ENCODE measurements at regions not wholly inside any gene's neighbourhood (a gene's known extent, or its start where the extent isn't known, plus 50 kb on each side); places are given as distances from the start of the nearest gene placed in this dataset.
"Not testable (repeated sequence)": the region's sequence is repeated elsewhere in the genome, so short reads cannot be mapped to it uniquely, and the experiment has no call there.

DNA sequence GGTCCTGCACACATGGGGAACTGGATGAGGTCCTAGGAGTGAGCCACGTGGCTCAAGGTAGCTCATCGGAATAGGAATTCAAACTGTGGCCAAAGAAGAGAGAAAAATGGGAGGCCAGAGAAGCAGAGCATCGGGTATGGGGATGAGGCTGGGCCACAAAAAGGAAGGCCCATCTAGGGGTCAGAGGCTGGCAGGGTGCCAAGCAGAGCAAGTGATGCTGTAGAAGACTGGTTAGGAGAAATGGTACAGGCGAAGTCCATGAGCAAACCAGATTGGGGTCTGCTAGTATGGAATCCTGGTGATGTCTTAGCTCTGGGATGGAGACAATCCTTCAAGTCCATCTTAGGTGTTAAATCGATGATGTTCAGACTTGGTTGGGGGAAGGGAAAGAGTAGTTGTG lies 68.0 kb downstream of the TEX35 start:
- Mint-ChIP-seq H3K27me3 (ENCODE audit: unreplicated experiment) (peaks cover 3% of the 10 kb centered on the region), H3K4me1 (ENCODE audit: unreplicated experiment) (peaks cover 7% of the 10 kb centered on the region), H3K4me3 (ENCODE audit: unreplicated experiment) (no peak overlapping the region), H3K36me3 (ENCODE audit: low read depth, unreplicated experiment) (no peaks in the 10 kb centered on the region), H3K9me3 (ENCODE audit: unreplicated experiment) (no peaks in the 10 kb centered on the region), H3K27ac (ENCODE audit: unreplicated experiment) (no peak overlapping the region)
- TF ChIP-seq, protein P1, sequence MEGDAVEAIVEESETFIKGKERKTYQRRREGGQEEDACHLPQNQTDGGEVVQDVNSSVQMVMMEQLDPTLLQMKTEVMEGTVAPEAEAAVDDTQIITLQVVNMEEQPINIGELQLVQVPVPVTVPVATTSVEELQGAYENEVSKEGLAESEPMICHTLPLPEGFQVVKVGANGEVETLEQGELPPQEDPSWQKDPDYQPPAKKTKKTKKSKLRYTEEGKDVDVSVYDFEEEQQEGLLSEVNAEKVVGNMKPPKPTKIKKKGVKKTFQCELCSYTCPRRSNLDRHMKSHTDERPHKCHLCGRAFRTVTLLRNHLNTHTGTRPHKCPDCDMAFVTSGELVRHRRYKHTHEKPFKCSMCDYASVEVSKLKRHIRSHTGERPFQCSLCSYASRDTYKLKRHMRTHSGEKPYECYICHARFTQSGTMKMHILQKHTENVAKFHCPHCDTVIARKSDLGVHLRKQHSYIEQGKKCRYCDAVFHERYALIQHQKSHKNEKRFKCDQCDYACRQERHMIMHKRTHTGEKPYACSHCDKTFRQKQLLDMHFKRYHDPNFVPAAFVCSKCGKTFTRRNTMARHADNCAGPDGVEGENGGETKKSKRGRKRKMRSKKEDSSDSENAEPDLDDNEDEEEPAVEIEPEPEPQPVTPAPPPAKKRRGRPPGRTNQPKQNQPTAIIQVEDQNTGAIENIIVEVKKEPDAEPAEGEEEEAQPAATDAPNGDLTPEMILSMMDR (IDR thresholded peaks at IDR 0.05; ENCODE audit: unreplicated experiment): no peak
- no peak for DNase-seq (ENCODE audit: low spot score)

DNA sequence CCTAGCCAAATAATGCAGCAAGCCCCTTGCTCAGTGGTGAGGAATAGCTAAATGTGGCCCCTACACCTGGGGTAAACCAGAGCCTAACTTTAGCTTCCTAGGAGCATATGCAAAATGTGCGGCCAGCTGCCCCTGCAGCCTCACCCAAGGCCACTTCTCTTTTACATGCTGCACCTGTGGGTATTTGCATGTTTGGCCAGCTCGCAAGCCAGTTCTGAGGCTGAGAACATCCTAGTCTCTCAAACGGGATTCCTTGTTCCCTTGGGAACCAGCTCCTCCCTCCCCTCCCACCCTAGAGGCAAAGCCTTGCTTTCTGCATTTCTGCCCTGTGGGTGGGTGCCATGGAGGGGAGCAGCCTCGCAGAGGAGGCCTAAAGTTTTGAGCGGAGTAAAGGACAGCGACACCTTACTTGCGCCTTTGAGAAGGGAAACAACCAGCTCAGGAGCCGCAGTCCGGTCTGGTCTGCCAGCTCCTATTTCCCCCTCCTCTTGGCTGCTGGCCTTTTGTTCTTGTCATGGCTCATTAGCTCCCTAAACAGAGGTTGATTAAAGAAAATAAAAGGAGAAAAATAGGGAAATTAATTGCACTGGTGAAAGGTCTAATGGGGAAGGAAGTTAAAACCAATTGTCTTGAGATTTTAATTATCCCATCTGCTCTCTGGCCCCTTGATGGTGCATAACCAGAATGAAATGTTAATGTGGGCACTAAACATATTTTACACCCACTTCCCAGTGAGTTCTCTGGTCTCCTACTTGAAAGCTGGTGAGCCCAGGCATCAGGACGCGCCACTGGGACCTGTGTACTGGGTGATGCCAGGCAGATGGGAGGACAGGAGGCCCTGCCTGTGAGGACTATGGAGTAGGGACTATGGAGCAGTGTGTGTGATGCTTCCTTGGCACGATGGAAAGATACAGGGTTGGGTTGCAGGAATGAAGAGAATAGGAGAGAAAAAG lies 68.7 kb downstream of the TEX35 start:
- no peak overlapping the region for H3K4me3 Mint-ChIP-seq (ENCODE audit: unreplicated experiment)
- peaks cover 7% of the 10 kb centered on the region for H3K4me1 Mint-ChIP-seq (ENCODE audit: unreplicated experiment)
- H3K9me3 Mint-ChIP-seq (ENCODE audit: unreplicated experiment): no peaks in the 10 kb centered on the region
- no peak for DNase-seq (ENCODE audit: low spot score)
- H3K27ac Mint-ChIP-seq (ENCODE audit: unreplicated experiment): no peak overlapping the region
- no peaks in the 10 kb centered on the region for H3K36me3 Mint-ChIP-seq (ENCODE audit: low read depth, unreplicated experiment)
- TF ChIP-seq, protein P1 (IDR thresholded peaks at IDR 0.05; ENCODE audit: unreplicated experiment): no peak
- H3K27me3 Mint-ChIP-seq (ENCODE audit: unreplicated experiment): peaks cover 3% of the 10 kb centered on the region

DNA sequence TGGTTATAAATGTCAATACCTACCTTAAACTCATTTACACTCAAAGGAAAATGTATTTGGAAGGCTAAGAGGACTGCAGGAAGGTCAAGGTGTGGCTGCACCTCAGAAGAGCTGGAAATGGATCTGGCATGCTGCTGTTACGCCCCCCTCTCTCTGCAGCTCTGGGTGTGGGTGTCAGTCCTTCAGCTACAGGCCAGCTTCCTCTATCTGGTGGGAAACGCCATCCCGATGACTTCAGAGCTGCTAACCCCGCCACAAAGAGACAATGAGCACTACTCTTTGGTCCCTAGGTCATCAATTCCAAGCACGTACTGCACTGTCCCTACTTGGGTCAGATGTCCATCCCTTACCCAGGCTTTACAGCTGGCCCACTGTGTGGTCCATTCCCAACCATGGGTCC lies 74.2 kb downstream of the TEX35 start:
- Mint-ChIP-seq H3K9me3 (ENCODE audit: unreplicated experiment) (no peaks in the 10 kb centered on the region), H3K27me3 (ENCODE audit: unreplicated experiment) (peaks cover 5% of the 10 kb centered on the region), H3K4me3 (ENCODE audit: unreplicated experiment) (no peak overlapping the region), H3K4me1 (ENCODE audit: unreplicated experiment) (peaks cover 11% of the 10 kb centered on the region), H3K27ac (ENCODE audit: unreplicated experiment) (no peak overlapping the region), H3K36me3 (ENCODE audit: low read depth, unreplicated experiment) (no peaks in the 10 kb centered on the region)
- DNase-seq (ENCODE audit: low spot score): no peak
- TF ChIP-seq, protein P1 (IDR thresholded peaks at IDR 0.05; ENCODE audit: unreplicated experiment): no peak

DNA sequence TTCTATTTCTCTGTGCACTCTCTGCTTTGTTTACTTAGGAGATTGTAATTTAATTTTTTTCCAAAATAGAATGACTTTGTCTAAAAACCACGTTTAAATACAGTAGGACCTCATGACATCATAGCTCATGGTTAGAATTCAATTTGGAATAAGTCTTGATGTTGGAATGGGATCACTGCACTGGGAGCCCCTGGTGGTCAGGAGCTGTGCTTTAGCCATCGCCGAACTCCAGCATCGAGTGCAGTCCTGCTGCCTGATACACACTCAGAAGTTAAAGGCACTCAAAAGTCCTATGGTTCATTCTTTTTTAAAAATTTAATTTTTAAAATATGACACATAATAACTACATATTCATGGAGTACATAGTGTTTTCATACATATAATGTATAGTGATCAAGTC lies 75.1 kb downstream of the TEX35 start:
- H3K27me3 Mint-ChIP-seq (ENCODE audit: unreplicated experiment): peaks cover 5% of the 10 kb centered on the region
- no peak overlapping the region for H3K4me3 Mint-ChIP-seq (ENCODE audit: unreplicated experiment)
- no peaks in the 10 kb centered on the region for H3K36me3 Mint-ChIP-seq (ENCODE audit: low read depth, unreplicated experiment)
- H3K4me1 Mint-ChIP-seq (ENCODE audit: unreplicated experiment): peaks cover 11% of the 10 kb centered on the region
- no peak for DNase-seq (ENCODE audit: low spot score)
- no peaks in the 10 kb centered on the region for H3K9me3 Mint-ChIP-seq (ENCODE audit: unreplicated experiment)
- TF ChIP-seq, protein P1 (IDR thresholded peaks at IDR 0.05; ENCODE audit: unreplicated experiment): no peak
- H3K27ac Mint-ChIP-seq (ENCODE audit: unreplicated experiment): no peak overlapping the region

DNA sequence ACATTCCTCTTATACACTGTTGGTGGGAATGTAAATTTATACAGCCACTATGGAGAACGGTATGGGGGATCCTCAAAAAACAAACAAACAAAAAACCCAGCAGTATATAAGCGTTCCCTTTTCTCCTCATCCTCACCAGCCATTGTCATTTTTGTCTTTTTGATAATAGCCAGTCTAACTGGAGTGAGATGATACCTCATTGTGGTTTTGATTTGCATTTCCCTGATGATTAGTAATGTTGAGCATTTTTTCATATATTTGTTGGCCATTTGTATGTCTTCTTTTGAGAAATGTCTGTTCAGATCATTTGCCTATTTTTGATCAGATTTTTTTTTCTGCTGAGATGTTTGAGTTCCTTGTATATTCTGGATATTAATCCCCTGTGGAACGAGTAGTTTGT lies 76.1 kb downstream of the TEX35 start:
- H3K4me1 Mint-ChIP-seq (ENCODE audit: unreplicated experiment): peaks cover 13% of the 10 kb centered on the region
- not testable (repeated sequence) for H3K9me3 Mint-ChIP-seq (ENCODE audit: unreplicated experiment); DNase-seq (ENCODE audit: low spot score); H3K36me3 Mint-ChIP-seq (ENCODE audit: low read depth, unreplicated experiment); H3K4me3 Mint-ChIP-seq (ENCODE audit: unreplicated experiment); H3K27ac Mint-ChIP-seq (ENCODE audit: unreplicated experiment); H3K27me3 Mint-ChIP-seq (ENCODE audit: unreplicated experiment)

DNA sequence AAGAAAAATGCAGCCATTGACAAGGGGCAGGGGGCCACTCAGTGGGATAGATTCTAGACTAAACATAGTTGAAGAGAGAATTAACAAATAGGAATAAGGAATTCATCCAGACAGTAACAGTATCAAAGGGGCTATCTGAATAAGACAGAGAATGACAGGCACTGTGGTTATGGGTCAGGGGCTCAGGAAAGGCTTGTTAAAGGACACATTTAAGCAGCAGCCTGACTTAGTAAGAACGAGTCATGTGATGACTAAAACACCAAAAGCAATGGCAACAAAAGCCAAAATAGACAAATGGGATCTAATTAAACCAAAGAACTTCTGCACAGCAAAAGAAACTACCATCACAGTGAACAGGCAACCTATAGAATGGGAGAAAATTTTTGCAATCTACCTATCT lies 78.9 kb downstream of the TEX35 start:
- H3K4me1 Mint-ChIP-seq (ENCODE audit: unreplicated experiment): peaks cover 13% of the 10 kb centered on the region
- not testable (repeated sequence) for H3K27ac Mint-ChIP-seq (ENCODE audit: unreplicated experiment)

More for the DNA sequence above, 78.9 kb downstream of the TEX35 start:
- H3K9me3 Mint-ChIP-seq (ENCODE audit: unreplicated experiment); H3K36me3 Mint-ChIP-seq (ENCODE audit: low read depth, unreplicated experiment); DNase-seq (ENCODE audit: low spot score); H3K27me3 Mint-ChIP-seq (ENCODE audit: unreplicated experiment); H3K4me3 Mint-ChIP-seq (ENCODE audit: unreplicated experiment): not testable (repeated sequence)

All from endothelial cell (in vitro differentiated cells).